ENCODE measurements at regions not wholly inside any gene's neighbourhood (a gene's known extent, or its start where the extent isn't known, plus 50 kb on each side); places are given as distances from the start of the nearest gene placed in this dataset.

DNA sequence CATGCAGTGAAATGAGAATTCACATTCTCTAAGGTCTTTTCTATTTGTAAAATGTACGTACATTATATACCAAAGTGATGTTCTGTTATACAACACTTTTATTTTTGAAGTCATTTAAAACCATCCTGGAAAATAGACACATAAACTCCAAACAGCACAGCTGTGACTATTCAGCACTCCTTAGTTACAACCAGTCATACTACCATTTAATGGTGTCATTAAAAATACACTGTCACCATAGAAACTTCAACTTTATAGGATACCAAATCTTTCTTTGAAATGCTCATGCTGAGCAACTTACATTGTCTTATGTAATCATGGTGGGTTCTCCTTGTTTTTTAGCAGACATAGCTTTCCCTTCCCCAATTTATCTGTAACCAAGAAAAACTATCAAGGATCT, 85.3 kb downstream of the METTL4 start:
- no peak for DNase-seq (ENCODE audit: low read depth)
- TF ChIP-seq, protein P1, sequence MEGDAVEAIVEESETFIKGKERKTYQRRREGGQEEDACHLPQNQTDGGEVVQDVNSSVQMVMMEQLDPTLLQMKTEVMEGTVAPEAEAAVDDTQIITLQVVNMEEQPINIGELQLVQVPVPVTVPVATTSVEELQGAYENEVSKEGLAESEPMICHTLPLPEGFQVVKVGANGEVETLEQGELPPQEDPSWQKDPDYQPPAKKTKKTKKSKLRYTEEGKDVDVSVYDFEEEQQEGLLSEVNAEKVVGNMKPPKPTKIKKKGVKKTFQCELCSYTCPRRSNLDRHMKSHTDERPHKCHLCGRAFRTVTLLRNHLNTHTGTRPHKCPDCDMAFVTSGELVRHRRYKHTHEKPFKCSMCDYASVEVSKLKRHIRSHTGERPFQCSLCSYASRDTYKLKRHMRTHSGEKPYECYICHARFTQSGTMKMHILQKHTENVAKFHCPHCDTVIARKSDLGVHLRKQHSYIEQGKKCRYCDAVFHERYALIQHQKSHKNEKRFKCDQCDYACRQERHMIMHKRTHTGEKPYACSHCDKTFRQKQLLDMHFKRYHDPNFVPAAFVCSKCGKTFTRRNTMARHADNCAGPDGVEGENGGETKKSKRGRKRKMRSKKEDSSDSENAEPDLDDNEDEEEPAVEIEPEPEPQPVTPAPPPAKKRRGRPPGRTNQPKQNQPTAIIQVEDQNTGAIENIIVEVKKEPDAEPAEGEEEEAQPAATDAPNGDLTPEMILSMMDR (IDR thresholded peaks at IDR 0.05; ENCODE audit: insufficient read depth, low read depth, low read length, missing control alignments): no peak
- no peak overlapping the region for H3K4me3 ChIP-seq (ENCODE audit: low read length)

DNA sequence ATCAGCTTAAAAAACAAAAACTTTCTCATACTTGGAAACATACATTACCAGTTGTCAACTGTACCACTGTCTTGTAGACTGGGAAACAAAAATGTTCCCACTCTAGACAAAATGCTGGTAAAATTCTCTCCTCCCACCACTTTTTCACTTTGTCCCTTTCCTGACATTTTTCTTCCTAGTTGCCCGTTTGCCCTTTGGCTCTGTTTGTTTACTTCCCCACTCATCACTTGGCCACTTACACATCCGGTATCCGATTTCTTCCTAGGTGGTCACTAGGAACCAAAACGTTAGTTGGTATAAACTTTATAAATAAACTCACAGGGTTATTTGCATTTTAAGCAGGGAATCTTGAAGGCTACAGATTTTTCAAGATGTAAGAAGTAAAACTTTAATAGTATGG, 84.9 kb downstream of the METTL4 start:
- TF ChIP-seq, protein P1 (IDR thresholded peaks at IDR 0.05; ENCODE audit: insufficient read depth, low read depth, low read length, missing control alignments): no peak
- no peak for DNase-seq (ENCODE audit: low read depth)
- no peak overlapping the region for H3K4me3 ChIP-seq (ENCODE audit: low read length)
